ENCODE measurements at regions not wholly inside any gene's neighbourhood (a gene's known extent, or its start where the extent isn't known, plus 50 kb on each side); places are given as distances from the start of the nearest gene placed in this dataset.

DNA sequence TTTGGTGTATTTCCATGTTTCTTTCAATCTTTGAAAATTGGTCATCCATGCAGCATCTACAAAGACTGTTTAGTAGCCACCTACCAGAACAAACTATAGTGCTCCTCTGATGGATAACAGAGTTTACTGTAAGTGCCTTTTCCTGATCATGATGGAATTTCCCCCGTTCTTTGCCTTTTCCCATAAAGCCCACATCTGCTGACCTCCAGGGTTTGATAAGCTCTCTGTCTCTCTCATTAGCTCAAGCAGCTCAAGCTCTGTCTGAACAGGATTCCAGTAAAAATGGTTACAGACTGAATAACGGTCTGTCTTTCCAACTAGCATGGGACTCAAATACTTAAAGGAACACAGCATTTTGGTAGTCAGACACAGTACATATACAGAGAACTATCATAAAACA lies 308.4 kb upstream of the SORL1-AS1 start:
- TF ChIP-seq, protein P1, sequence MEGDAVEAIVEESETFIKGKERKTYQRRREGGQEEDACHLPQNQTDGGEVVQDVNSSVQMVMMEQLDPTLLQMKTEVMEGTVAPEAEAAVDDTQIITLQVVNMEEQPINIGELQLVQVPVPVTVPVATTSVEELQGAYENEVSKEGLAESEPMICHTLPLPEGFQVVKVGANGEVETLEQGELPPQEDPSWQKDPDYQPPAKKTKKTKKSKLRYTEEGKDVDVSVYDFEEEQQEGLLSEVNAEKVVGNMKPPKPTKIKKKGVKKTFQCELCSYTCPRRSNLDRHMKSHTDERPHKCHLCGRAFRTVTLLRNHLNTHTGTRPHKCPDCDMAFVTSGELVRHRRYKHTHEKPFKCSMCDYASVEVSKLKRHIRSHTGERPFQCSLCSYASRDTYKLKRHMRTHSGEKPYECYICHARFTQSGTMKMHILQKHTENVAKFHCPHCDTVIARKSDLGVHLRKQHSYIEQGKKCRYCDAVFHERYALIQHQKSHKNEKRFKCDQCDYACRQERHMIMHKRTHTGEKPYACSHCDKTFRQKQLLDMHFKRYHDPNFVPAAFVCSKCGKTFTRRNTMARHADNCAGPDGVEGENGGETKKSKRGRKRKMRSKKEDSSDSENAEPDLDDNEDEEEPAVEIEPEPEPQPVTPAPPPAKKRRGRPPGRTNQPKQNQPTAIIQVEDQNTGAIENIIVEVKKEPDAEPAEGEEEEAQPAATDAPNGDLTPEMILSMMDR (IDR thresholded peaks at IDR 0.05; ENCODE audit: insufficient read depth, low read depth, low read length) = no peak
- TF ChIP-seq EZH2 (IDR thresholded peaks at IDR 0.05; ENCODE audit: insufficient read depth, low read length) = peak; percentile 2

Measured in astrocyte (in vitro differentiated cells and primary cell).